NB4 (cell line): ENCODE measurements at regions not wholly inside any gene's neighbourhood (a gene's known extent, or its start where the extent isn't known, plus 50 kb on each side); places are given as distances from the start of the nearest gene placed in this dataset.

Experiments used
- DNase-seq: peaks from one replicate; pipeline ENCODE4 v3.0.0; 2010; ENCODE audit warnings: low read depth
- H3K4me3 ChIP-seq: one replicate; pipeline ENCODE4 v1.5.1; 2011; ENCODE audit warnings: mild to moderate bottlenecking, low read depth, low read length, moderate library complexity
- MYC ChIP-seq: IDR thresholded peaks from 2 replicates; pipeline ENCODE4 v1.6.1; 2011; ENCODE audit warnings: low read depth, low read length
- POLR2A ChIP-seq: IDR thresholded peaks from 2 replicates; pipeline ENCODE4 v1.6.1; 2011; ENCODE audit warnings: mild to moderate bottlenecking; ENCODE audit not compliant: insufficient read length; ENCODE audit errors: extremely low read depth
- TF ChIP-seq, protein P1 (sequence below): IDR thresholded peaks from 2 replicates; pipeline ENCODE4 v1.6.1; 2011; ENCODE audit warnings: low read depth, low read length
- TF ChIP-seq, protein P2 (sequence below): IDR thresholded peaks from one replicate; pipeline ENCODE4 v1.5.1; 2012; ENCODE audit warnings: low read depth, low read length

DNA sequence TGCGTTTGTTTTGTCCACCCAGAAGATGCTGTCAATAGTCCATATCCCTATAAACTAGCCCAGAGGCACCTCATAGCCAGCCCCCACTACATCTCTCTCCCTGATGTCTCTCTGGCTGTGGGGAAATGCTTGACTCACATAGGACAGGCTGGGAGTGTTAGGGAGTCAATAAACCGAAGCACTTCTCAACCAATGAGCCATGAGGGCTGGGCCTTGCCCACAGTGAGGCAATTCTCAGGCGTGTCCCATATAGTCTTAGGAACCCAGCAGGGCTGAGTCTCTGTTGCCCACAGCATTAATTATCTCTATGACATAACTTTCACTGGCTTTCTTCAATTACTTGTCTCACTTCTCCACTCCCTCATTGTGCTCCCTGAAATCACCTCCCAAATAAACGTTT, 387.3 kb upstream of the CDH11 start:
- DNase-seq, result no peak
- TF ChIP-seq POLR2A (no peak), MYC (no peak)
- TF ChIP-seq, protein P1, sequence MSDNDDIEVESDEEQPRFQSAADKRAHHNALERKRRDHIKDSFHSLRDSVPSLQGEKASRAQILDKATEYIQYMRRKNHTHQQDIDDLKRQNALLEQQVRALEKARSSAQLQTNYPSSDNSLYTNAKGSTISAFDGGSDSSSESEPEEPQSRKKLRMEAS, result no peak
- TF ChIP-seq, protein P2, sequence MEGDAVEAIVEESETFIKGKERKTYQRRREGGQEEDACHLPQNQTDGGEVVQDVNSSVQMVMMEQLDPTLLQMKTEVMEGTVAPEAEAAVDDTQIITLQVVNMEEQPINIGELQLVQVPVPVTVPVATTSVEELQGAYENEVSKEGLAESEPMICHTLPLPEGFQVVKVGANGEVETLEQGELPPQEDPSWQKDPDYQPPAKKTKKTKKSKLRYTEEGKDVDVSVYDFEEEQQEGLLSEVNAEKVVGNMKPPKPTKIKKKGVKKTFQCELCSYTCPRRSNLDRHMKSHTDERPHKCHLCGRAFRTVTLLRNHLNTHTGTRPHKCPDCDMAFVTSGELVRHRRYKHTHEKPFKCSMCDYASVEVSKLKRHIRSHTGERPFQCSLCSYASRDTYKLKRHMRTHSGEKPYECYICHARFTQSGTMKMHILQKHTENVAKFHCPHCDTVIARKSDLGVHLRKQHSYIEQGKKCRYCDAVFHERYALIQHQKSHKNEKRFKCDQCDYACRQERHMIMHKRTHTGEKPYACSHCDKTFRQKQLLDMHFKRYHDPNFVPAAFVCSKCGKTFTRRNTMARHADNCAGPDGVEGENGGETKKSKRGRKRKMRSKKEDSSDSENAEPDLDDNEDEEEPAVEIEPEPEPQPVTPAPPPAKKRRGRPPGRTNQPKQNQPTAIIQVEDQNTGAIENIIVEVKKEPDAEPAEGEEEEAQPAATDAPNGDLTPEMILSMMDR, result no peak
- H3K4me3 ChIP-seq, result no peak overlapping the region

DNA sequence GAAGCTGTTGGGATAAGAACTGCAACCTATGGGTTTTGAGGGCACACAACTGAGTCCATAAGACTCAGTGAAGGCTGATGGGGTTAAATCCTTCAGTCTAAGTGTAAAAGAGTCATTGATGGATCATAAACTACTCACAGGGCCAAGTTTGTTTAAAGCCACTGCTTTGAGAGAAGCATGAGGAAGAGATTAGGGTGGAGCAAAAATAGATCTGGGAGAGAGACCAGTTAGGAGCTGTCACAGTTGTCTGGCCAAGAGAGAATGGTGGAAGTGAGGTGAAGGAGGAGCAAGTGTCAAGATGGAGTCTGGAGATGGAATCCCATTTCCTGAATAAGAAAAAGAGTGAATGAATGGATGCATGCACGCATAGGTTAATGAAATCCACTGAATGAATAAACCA, 379.1 kb upstream of the CDH11 start:
- TF ChIP-seq, protein P2, result no peak
- no peak for TF ChIP-seq POLR2A
- TF ChIP-seq, protein P1, result no peak
- TF ChIP-seq MYC, result no peak
- H3K4me3 ChIP-seq, result no peak overlapping the region
- no peak for DNase-seq

DNA sequence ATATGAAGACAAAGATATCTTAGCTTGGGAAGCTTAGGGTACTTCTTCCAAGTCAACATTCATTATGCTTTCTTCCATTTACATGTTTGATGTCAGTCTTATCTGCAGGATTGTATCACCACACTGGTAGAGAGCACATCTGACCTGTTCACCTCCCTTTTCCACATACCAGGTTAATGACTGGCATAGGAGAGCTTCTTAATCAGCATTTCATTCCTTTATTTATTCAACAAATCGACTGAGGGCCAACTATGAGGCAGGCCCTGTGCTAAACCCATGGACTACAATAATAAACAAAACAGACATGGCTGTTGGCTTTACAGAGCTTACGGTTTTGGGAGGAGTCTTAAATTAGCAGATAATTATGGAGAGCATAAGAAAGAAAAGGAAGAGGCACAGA, 378.1 kb upstream of the CDH11 start:
- H3K4me3 ChIP-seq, result no peak overlapping the region
- TF ChIP-seq MYC (no peak), POLR2A (no peak)
- TF ChIP-seq, protein P1, result no peak
- TF ChIP-seq, protein P2, result no peak
- DNase-seq, result no peak

DNA sequence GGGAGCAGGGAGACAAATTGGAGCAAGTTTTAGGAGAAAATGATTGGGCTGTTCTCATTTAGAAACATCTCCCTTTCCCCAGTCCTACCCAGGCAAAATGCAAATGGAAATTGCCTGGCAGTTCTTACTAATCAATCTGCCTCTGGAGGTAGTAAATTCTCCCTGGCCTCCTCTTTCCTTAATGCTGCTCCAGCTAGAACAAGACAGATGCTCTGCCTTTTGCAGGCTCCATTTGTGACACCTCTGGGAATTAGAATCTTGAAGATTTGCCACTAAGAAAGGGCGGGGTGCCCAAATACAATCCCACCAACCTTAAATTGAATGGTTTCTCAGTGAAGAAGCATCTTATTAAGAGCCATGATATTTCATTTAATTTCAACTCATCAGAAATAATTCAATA, 377.7 kb upstream of the CDH11 start:
- TF ChIP-seq, protein P2, result no peak
- TF ChIP-seq MYC (no peak), POLR2A (no peak)
- TF ChIP-seq, protein P1, result no peak
- DNase-seq, result no peak
- no peak overlapping the region for H3K4me3 ChIP-seq

DNA sequence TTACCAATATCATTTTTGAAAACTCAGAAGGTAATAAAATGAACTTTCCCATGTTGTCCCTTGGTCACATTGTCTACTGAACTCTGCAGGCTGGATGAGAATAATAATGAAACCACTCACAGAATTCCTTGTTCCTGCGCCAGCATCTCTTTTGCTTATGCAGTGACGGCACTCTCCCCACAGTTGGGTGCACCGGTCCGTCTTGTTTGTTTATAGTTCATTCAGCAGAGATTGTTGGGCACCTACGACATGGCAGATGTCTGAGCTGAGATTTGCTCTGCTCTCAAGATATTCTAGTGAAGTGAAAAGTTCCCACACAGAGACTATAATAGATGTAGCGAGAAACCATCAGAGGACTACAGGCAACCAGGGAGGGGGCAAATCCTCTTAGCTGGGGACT, 375.7 kb upstream of the CDH11 start:
- no peak overlapping the region for H3K4me3 ChIP-seq
- no peak for DNase-seq

More for the DNA sequence above, 375.7 kb upstream of the CDH11 start:
- TF ChIP-seq MYC (no peak), POLR2A (no peak)
- TF ChIP-seq, protein P1, result no peak
- TF ChIP-seq, protein P2, result no peak
